ENCODE measurements at regions not wholly inside any gene's neighbourhood (a gene's known extent, or its start where the extent isn't known, plus 50 kb on each side); places are given as distances from the start of the nearest gene placed in this dataset.

DNA sequence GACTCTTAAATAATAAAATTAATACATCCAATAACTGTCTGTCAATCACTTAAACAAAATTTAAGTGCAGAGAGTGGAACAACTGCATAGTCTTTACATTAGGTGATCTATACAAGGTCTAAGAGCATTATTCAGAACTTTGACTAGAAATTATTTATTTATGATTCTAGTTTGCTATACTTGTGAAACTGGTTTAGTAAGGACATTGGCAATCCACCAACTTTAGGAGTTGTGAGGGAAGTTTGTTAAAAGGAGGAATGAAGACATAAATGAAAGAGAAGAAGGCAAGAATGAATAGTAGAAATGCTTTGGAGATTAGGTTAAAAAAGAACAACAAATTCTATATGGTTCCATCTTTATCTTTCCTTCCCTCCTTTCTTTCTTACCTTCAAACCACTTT lies 217.5 kb downstream of the GPD2 start:
- TF ChIP-seq, protein P1, sequence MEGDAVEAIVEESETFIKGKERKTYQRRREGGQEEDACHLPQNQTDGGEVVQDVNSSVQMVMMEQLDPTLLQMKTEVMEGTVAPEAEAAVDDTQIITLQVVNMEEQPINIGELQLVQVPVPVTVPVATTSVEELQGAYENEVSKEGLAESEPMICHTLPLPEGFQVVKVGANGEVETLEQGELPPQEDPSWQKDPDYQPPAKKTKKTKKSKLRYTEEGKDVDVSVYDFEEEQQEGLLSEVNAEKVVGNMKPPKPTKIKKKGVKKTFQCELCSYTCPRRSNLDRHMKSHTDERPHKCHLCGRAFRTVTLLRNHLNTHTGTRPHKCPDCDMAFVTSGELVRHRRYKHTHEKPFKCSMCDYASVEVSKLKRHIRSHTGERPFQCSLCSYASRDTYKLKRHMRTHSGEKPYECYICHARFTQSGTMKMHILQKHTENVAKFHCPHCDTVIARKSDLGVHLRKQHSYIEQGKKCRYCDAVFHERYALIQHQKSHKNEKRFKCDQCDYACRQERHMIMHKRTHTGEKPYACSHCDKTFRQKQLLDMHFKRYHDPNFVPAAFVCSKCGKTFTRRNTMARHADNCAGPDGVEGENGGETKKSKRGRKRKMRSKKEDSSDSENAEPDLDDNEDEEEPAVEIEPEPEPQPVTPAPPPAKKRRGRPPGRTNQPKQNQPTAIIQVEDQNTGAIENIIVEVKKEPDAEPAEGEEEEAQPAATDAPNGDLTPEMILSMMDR (IDR thresholded peaks at IDR 0.05): no peak
- no peak for TF ChIP-seq POLR2A (IDR thresholded peaks at IDR 0.05)

Measured in adrenal gland (tissue), 5 donors.